ENCODE measurements at regions not wholly inside any gene's neighbourhood (a gene's known extent, or its start where the extent isn't known, plus 50 kb on each side); places are given as distances from the start of the nearest gene placed in this dataset.

DNA sequence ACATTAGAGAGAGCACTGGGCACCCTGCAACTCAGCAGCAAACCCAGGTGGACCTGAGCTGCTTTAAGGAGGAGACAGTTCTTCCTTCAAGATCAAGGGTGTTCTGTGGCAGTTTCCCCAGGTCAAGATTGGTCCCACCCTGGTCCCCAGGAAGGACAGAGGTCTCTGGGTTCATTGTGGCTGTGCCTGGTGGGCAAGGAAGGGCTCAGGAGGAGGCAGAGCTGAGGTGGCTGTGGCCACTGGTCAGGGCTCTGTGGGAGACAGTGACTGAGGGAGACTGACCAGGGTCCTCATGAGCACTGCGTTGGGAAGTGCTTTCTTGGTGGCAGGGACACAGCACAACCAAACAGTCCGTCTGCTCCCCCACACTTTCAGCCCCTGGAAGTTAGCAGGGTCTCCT, 141.3 kb downstream of the FCRL5 start:
- DNase-seq, result no peak
- intact Hi-C loops (cut with DNase I; ENCODE audit: low total_unique reads), result no loop called here
- 80 to 83% methylated on average over 1 to 2 of the region's 2 CpGs for WGBS, 2 donors

DNA sequence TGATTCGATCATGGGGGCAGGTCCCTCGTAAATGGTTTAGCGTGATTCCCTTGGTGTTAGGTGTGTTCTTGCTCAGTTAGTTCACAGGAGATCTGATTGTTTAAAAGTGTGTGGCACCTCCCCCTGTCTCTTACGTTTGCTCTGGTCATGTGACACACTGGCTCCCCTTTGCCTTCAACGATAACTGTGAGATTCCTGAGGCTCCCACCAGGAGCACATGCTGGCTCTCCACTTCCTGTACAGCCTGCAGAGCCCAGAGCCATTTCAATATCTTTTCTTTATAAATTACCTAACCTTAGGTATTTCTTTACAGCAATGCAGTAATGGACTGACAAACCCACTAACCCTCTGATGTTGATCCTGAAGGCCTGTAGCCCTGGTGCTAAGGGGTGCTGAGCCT, 141.9 kb downstream of the FCRL5 start:
- H3K4me3 ChIP-seq, result no peak overlapping the region
- TF ChIP-seq, protein P1, sequence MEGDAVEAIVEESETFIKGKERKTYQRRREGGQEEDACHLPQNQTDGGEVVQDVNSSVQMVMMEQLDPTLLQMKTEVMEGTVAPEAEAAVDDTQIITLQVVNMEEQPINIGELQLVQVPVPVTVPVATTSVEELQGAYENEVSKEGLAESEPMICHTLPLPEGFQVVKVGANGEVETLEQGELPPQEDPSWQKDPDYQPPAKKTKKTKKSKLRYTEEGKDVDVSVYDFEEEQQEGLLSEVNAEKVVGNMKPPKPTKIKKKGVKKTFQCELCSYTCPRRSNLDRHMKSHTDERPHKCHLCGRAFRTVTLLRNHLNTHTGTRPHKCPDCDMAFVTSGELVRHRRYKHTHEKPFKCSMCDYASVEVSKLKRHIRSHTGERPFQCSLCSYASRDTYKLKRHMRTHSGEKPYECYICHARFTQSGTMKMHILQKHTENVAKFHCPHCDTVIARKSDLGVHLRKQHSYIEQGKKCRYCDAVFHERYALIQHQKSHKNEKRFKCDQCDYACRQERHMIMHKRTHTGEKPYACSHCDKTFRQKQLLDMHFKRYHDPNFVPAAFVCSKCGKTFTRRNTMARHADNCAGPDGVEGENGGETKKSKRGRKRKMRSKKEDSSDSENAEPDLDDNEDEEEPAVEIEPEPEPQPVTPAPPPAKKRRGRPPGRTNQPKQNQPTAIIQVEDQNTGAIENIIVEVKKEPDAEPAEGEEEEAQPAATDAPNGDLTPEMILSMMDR (IDR thresholded peaks at IDR 0.05), result no peak
- TF ChIP-seq POLR2A (IDR thresholded peaks at IDR 0.05), result no peak
- no peaks in the 10 kb centered on the region for H3K9me3 ChIP-seq
- H3K27ac ChIP-seq, result no peak overlapping the region
- no peaks in the 10 kb centered on the region for H3K36me3 ChIP-seq (ENCODE audit: low read depth, missing control alignments)
- intact Hi-C loops (cut with DNase I; ENCODE audit: low total_unique reads), result no loop called here
- no peaks in the 10 kb centered on the region for H3K27me3 ChIP-seq
- 78 to 85% methylated on average over 5 of the region's 5 CpGs for WGBS, 2 donors
- no peak for DNase-seq
- no peaks in the 10 kb centered on the region for H3K4me1 ChIP-seq

More for the DNA sequence above, 141.3 kb downstream of the FCRL5 start:
- H3K27ac ChIP-seq, result no peak overlapping the region
- H3K27me3 ChIP-seq, result no peaks in the 10 kb centered on the region
- H3K9me3 ChIP-seq, result no peaks in the 10 kb centered on the region
- no peaks in the 10 kb centered on the region for H3K36me3 ChIP-seq (ENCODE audit: low read depth, missing control alignments)
- no peaks in the 10 kb centered on the region for H3K4me1 ChIP-seq
- H3K4me3 ChIP-seq, result no peak overlapping the region
- TF ChIP-seq, protein P1 (IDR thresholded peaks at IDR 0.05), result no peak
- no peak for TF ChIP-seq POLR2A (IDR thresholded peaks at IDR 0.05)

- intact Hi-C loops (cut with DNase I; ENCODE audit: low total_unique reads), result no loop called here
- no peak for DNase-seq
- H3K27ac ChIP-seq, result no peak overlapping the region
- TF ChIP-seq, protein P1 (IDR thresholded peaks at IDR 0.05), result no peak
- TF ChIP-seq POLR2A (IDR thresholded peaks at IDR 0.05), result no peak
- H3K27me3 ChIP-seq, result no peaks in the 10 kb centered on the region
- no peaks in the 10 kb centered on the region for H3K36me3 ChIP-seq (ENCODE audit: low read depth, missing control alignments)
- 77 to 88% methylated on average over 6 of the region's 6 CpGs for WGBS, 2 donors
- no peaks in the 10 kb centered on the region for H3K4me1 ChIP-seq
- H3K4me3 ChIP-seq, result no peak overlapping the region
- H3K9me3 ChIP-seq, result no peaks in the 10 kb centered on the region
Observed at GRCh38 chr1:157409927-157410326, 142.4 kb downstream of the FCRL5 start.

DNA sequence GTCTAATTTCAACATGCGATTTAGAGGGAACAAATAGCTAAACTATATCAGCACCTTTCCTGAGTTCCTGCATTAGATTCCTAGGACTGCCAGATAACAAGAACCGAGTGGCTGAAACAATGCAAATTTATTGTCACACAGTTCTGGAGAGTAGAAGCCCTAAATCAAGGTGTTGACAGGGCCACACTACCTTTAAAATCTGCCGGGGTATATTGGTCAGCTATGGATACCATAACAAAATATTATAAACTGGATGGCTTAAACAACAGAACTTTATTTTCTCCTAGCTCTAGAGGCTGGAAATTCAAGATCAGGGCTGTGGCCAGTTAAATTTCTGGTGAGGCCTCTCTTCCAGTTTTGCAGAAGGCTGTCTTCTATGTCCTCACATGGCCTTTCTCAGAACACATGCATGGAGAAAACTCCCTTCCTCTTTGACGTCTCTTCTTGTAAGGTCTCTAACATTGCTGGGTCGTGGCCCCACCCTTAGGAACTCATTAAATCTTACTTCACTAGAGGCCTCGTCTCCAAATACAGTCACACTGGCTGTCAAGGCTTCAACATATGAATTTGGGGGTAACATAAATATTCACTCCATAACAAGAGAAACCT, 144.3 kb downstream of the FCRL5 start:
- Histone ChIP-seq H3K27me3 (no peaks in the 10 kb centered on the region), H3K27ac (no peak overlapping the region), H3K4me3 (no peak overlapping the region), H3K4me1 (no peaks in the 10 kb centered on the region), H3K36me3 (ENCODE audit: low read depth, missing control alignments) (no peaks in the 10 kb centered on the region), H3K9me3 (no peaks in the 10 kb centered on the region)
- WGBS, 2 donors, result 54 to 58% methylated on average over 6 of the region's 6 CpGs
- intact Hi-C loops (cut with DNase I; ENCODE audit: low total_unique reads), result no loop called here
- no peak for DNase-seq
- no peak for TF ChIP-seq POLR2A (IDR thresholded peaks at IDR 0.05)
- TF ChIP-seq, protein P1 (IDR thresholded peaks at IDR 0.05), result no peak

DNA sequence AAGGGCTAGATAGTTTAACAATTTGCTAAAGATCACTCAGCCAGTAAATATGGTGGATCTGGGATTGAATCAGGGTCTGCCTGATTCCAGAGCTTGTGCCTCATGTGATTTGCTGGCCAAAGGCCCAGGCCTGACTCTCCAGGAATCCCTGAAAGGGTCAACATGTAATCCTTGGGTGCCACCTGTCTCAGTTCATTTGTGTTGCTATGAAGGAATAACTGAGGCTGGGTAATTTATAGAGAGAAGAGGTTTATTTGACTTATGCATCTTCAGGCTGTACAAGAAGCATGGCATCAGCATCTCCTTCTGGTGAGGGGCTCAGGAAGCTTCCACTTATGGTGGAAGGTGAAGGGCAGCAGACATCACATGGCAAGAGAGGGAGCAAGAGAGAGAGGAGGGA, 144.9 kb downstream of the FCRL5 start:
- no peak for TF ChIP-seq POLR2A (IDR thresholded peaks at IDR 0.05)
- TF ChIP-seq, protein P1 (IDR thresholded peaks at IDR 0.05), result no peak
- intact Hi-C loops (cut with DNase I; ENCODE audit: low total_unique reads), result no loop called here
- H3K27ac ChIP-seq, result no peak overlapping the region

More for the DNA sequence above, 144.9 kb downstream of the FCRL5 start:
- H3K4me1 ChIP-seq, result no peaks in the 10 kb centered on the region
- no peak for DNase-seq
- no peaks in the 10 kb centered on the region for H3K36me3 ChIP-seq (ENCODE audit: low read depth, missing control alignments)
- no peaks in the 10 kb centered on the region for H3K9me3 ChIP-seq
- H3K27me3 ChIP-seq, result no peaks in the 10 kb centered on the region
- no peak overlapping the region for H3K4me3 ChIP-seq

All from testis (tissue), 2 donors.